HG02798 (cell line): ENCODE measurements at regions not wholly inside any gene's neighbourhood (a gene's known extent, or its start where the extent isn't known, plus 50 kb on each side); places are given as distances from the start of the nearest gene placed in this dataset.
"Not testable (repeated sequence)": the region's sequence is repeated elsewhere in the genome, so short reads cannot be mapped to it uniquely, and the experiment has no call there.

Experiments used
- ATAC-seq: cut with Tn5 transposase; IDR thresholded peaks from one replicate; pipeline ENCODE4 v1.9.1; 2021; ENCODE audit warnings: mild to moderate bottlenecking; ENCODE audit not compliant: unreplicated experiment, poor library complexity

DNA sequence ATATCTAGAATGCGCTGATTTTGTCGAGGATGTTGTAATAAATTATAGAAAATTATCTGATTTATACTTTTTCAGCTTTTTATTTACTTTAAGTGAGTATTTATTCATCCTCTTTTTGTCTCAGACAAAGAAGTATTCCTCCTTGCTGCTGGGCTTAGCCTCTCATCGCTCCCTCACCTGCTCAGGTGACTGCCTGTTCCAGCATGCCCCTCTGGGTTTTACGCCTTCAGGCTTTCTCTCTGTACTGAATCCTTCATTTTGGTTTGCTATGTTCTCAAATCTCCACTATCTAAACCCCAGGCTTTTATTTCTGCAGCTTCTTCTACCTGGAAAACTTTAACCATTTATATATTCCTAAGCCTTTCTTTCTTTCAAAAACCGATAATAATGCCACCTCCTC, 1650.9 kb upstream of the SEL1L start:
- ATAC-seq, result no peak

DNA sequence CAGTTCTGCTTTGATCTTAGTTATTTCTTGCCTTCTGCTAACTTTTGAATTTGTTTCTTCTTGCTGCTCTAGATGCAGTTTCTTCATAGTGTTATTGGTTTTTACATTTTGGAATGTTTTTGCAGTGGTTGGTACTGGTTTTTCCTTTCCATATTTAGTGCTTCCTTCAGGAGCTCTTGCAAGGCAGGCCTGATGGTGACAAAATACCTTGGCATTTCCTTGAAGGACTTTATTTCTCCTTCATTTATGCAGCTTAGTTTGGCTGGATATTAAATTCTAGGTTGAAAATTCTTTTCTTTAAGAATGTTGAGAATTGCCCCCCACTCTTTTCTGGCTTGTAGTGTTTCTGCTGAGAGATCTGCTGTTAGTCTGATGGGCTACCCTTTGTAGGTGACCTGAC, 1654.7 kb upstream of the SEL1L start:
- not testable (repeated sequence) for ATAC-seq

DNA sequence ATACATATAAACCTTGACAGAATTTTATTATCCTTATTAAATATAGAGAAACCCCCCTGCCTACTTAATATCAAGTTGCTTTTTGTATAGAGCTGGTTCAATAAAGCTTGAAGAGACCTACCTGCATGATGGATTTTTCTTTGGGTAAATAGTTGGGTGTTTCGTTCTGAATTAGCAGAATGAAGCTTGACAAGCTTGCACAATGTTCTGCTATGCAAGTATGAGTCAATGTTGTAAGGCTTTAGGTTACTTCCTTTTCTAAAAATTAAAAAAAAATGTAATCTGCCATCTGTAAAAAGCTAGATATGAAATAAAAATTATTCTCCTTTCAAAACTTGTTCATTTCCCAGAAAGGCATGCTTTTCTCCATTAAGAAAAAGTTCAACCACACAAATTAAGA, 1662.6 kb upstream of the SEL1L start:
- no peak for ATAC-seq

DNA sequence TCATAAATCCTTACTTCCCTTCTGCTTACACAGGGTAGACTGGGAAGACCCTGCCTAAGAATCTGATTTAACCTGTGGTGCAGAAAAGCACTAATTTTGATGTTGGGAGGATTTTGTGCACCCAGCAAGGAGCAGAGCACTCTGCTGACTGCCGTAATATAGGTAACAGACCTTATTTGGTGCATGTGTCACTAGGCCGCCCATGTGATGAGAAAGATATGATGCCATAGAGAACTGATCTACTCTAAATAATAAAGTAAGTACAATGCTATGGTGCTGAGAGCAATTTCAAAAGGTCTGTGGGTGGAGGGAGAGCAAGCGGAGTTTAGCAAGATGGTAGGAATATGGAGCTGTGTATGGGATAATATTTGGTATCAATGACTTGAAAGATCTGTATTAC, 1663.6 kb upstream of the SEL1L start:
- ATAC-seq, result no peak

DNA sequence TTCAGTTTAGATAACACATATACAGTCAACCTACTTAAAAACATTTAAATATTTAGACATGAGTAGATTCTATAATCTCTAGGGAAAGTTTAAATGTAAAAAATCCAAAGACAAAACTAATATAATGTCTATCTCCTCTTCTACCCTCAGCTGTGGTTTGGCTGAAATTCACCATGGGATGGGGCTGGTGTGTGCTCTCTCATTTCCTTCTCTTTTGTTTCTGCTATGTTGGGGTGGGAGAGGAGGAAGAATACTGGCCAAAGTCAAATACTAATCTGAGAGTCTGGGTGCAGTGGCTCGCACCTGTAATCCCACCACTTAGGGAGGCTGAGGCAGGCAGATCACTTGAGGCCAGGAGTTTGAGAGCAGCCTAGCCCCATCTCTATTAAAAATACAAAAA, 1673.9 kb upstream of the SEL1L start:
- no peak for ATAC-seq

DNA sequence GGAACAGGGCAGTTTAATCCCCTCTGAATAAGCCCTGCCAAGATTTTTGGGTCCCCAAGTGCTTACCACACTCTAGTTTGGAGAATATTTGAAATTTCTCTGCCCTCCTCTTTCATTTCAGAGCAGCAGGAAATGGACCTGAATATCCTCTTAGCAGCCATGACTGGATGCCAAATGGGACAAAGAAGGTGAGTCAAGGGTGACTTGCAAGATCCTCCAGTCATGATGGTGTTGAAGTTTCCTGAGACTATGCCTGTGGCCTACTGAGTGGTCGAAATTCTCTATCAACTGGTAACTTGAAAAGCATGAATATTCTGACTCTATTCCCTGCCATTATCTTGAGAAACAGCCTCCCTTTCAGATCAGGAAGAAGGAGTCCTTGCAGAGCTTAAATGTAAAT, 1674.7 kb upstream of the SEL1L start:
- ATAC-seq, result no peak

DNA sequence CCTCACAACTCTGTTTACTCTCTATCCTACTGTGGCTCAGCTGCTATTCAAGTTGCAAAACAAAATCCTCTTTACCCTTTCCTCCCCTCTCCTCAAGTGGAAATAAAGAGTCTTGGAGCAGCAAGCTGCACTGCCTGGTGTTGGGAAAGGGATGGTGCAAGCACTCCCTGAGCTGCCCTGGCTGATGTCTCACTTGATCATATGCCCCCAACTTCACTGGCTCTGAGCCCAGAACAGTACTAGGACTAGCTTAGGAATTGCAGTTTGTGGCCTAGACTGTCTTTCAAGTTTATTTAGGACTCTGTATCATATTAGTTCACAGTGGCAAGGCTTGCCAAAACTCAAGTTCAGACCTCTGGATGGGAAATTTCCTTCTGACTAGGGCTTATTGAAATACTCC, 1683.8 kb upstream of the SEL1L start:
- no peak for ATAC-seq

DNA sequence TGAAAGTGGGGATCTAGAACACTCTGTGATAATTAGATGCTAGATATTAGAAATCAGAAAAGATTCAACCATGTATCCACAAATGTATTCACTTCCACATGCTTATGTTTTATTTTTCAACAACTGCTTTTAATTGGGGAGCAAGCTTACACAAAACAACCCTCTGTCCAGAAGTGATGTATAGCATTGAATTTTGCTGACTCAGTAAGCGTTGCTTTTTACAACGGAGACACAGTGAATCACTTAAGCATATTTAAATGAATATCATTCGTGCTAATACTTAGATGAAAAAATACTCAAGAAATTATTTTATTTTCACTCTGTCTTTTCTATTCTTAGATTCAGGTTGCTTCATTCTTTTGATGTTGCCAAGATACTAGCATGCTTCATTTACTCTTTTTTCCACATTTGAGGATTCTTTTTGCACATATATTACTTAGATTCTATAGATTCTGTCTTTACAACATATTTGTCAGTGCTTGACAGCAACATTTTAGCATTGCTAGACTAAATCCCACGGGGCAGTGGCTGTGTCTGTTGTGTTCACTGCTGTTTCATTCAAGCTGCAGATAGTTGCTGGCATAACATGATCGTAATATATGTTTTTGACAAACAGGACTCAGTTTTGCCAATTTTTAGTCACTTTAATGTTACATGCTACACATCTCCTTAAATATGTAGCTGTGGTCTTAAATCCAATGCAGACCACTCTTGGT, 1714.4 kb upstream of the SEL1L start:
- ATAC-seq, result no peak

DNA sequence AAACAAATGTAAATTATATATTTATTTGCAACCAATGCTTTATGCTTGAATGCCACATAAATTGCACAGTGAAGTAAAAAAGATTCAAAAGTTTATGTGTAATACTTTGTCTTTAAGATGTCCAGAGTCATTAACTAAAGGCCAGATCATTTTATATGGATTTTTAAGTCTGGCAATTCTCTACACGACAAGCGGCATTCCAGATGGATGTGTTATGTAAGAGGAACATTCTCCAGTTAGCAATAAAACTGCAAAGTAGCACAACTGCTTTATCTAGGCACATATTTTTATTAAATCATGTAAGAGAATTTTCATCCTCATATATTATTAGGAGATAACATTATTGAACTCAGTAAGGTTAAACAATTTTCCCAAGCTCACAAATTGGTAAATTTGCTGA, 1717.7 kb upstream of the SEL1L start:
- no peak for ATAC-seq

DNA sequence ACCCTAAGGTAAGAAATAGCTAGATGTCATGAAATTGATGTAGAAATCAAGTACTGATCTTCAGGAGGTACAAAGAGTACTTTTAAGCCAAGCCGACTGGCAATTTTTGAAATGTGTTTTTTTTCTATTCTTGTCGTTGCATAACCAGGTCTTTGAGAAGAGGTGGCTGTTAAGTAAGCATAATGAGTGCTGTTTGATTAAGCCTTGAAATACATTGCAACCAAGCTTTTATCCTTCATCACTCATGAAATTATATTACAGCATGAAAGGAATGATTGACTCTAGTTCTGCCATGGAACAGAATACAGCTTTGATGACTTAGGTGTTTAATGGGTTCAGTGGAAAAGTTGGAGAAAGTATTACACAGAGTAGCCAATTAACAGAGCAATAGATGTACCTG, 1720.2 kb upstream of the SEL1L start:
- ATAC-seq, result no peak

DNA sequence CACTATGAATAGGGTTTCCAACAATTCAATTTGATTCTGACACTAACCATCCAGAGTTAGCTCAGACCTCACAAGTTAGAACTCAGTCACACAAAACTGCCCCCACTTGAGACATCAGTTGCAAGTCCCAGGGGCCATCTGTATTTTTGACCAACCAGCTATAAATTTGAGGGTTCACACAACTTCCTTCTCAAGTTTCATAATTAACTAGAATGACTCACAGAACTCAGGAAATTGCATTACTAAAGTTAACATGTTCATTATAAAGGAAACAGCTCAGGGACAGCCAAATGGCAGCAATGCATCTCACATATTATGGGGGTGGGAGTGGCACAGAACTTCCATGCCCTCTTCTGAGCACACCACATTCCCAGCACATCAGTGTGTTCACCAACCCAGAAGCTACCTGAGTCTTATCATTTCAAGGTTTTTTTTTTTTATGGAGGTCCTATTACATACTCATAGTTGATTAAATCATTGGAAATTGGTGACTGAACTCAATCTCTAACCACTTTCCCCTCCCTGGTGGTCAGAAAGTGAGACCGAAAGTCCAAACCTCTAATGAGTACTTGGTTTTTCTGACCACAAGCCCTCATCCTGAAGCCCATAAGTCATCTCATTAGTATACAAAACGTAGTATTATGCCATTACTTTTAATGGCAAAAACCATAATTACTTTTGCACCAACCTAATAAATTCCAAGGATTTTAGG, 1721.5 kb upstream of the SEL1L start:
- no peak for ATAC-seq

DNA sequence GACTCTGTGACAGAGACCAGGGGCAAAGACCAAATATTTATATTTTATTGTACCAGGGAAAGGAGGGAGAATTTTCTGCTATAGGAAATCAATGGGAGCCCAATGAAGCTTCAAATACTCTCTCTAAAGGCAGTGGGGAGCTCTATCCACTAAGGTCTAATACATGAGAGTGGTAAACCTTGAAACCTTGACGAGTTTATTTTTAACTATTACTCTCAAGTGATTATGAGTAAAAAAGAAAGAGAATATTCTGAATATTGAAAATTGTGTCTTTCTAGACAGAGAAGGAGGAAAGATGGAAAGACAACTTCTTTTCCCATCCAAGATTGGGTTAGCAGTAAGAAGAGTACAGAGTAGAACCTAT, 1722.1 kb upstream of the SEL1L start:
- ATAC-seq, result no peak

DNA sequence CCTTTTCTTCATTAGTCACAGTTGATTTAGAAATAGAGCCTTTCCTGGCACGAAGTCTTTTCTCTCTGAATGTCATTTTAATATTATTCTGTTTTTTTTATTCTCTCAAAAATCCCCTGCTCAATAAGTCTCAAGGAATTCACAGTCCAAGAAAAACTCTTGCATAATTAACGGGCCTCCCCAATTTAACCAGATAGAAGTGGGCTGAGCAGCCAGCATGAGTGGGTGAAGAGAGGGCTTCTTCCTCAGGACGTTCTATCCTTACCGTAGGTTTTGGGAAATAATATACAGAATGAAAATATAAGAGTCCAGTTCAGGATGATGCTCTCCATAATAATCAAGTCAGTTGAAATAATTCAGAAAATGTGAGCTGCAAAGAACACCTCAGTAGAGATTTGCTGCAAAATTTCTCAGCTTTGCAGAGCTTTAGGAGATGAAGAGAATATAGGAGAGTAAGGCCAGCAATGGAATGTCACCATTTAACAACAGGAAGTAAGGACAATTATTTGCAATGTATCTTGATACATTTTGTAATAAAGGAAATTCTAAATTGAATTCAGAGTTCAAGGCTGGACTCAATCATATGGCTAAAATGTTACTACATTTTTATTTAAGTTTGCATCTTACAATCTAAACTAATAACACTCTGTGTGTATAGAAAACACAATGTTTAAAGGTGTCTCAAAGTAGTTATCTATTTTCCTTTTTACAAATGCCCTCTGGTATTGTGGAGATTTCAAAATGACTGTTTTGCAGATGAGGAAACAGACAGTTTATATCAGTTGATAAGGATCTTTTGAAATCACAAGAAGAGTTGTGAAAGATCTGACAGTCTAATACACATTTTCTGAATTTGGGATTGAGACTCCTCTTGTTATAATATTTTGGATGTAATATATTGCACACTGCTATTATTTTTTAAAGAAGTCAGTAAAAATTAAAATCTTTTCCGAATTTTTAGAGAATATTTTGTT, 1724.1 kb upstream of the SEL1L start:
- no peak for ATAC-seq

DNA sequence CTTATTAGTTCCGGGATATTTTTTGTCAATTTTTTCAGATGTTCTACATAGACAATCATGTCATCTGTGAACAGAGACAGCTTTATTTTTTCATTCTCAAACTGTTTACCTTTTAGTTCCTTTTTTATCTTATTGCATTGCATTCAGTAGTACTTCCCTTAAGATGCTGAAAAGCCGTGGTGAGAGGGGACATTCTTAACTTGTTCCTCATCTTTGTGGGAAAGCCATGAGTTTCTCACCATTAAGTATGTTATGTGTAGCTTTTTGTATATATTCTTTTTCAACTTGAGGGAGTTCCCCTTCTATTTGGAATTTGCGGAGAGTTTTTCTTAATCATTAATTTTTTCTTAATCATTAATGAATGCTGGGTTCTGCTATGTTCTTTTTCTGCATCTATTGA, 1727.1 kb upstream of the SEL1L start:
- no peak for ATAC-seq

DNA sequence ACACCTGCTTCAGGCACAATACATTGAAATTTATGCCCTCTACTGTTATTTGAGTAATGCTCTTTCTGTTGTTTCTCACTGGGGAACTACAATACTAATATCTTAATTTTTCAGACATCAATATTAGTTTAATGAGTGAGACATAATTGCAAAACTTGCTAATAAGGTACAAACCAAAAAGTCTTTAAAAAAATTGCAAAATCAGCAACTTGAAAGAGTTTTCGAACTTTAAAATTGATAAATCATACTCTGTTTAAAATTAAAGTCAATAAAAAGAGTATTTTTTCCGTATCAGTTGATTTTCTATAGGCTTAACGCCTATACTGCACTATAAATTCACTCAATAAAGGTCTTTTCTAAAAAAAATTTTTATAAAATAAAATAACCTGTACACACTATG, 1735.9 kb upstream of the SEL1L start:
- no peak for ATAC-seq

DNA sequence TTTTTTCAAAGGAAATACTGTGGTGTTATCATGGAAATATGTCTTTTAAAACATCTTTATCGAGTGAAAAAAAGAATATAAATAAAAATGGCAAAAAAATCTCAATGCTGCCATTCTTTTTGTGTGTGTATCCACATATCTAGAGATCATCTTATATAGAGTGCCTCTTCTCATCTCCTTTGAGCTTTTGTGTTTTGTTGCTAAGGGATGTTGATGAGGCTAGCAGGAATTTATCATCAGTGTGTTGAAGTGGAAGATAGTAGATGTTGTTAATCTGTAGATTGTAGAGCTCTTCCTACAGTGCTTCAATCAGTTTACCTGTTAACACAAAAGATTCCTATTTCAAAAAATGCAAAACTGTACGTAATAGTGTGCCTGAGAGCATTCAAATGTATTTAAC, 1738.0 kb upstream of the SEL1L start:
- ATAC-seq, result no peak

DNA sequence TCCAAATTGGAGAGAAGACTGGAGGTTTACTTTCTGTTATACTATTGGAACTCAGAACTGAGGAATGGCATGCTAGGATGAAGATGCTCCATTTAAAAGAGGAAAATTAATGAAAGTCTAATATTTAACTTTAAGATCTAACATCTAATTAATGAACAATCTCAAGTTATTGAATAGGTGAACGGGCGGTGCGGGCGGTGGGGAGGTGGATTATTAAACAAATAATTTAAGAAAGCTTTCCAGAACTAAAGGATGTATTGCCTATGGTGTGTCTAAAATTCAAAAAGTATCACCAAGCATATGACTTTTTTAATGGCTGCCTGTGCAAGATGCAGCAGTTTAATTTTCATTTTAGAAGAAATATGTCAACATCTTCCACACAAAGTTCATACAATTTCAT, 1747.1 kb upstream of the SEL1L start:
- no peak for ATAC-seq

DNA sequence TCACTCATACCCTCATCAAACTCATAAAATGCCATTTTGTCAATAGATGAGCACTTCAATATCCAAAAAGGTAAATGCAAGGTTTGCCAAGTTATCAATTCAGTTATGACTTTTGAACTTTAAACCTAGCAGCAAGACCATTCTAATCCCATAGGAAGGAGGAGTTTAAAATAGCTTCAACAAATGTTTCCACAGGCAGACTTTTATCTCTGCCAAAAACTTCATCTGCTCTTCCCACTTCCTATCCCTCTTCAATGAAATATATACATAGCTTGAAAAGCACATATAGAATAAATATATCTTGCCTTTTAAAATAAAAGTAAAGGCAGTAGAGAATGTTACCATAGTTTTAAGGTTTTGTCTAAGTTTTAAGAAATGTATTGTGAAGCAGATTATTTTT, 1749.1 kb upstream of the SEL1L start:
- ATAC-seq, result no peak

DNA sequence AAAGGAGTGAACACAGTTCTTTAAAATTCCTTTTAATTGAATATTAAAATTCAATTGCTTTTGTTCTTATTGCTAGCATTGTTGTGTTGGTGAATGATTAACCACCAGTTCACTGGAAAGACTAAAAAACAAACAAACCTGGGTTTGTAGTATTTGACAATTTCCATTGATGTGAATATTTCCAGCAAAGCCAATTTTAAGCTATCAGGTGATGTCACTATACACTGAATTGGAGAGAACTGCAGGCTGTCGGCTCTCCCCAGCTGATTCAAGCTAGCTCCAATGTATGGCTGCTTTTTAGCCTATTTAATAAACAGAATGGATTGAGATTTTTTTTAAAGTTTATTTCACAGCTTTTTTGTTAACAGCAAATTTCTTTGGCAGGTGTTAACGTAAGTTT, 1753.6 kb upstream of the SEL1L start:
- no peak for ATAC-seq

DNA sequence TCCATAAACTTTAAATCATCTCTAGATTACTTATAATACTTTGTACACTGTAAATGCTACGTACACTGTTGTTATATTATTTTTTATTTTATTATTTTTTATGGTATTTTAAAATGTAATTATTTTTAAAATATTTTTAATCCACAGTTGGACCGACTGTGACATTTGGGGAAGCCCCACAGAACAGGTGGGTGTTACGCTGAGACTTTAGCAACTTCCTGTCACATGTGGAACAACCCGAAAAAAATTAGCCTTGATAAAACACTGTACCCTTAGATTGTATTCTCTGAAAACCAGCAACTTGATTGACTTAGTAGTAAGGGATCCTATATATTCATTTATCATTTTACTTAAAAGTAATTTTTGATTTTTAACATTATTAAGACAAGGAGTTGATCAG, 1755.7 kb upstream of the SEL1L start:
- ATAC-seq, result no peak

DNA sequence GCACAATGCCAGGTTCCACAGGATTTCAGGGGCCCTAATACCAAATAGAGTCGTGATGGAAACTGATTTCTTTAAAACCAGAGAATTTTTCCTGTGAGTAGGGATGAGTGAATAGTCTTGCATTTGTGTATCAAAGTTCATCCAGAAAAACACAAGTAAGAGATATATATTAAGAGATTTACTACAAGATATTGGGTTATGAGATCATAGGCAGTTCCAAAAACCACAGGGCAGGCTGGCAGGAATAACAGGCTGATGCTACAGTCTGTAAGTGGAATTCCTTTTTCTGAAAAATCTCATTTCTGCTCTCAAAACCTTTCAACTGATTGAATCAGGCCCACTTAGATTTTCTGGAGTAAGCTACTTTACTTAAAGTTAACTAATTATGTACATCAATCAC, 1756.2 kb upstream of the SEL1L start:
- ATAC-seq, result no peak
